Naive thymus-derived CD4-positive, alpha-beta T cell (primary cell): ENCODE measurements at regions not wholly inside any gene's neighbourhood (a gene's known extent, or its start where the extent isn't known, plus 50 kb on each side); places are given as distances from the start of the nearest gene placed in this dataset.

ENCODE experiments used
- ATAC-seq: fragments of 150-1000 bp; cut with Tn5 transposase; 2 replicates; pipeline ENCODE4 v1.10.0; 2021; ENCODE audit warnings: mild to moderate bottlenecking, moderate library complexity
- CTCF ChIA-PET: fragments of 350-600 bp; sonication (Branson Sonifier 250); formaldehyde crosslinking; loops from one replicate; lab custom pipeline; 2021; ENCODE audit warnings: antibody characterized with exemption; lab: Charles Lee
- POLR2A ChIA-PET: fragments of 350-600 bp; sonication (Branson Sonifier 250); formaldehyde crosslinking; loops from one replicate; lab custom pipeline; 2021; ENCODE audit warnings: antibody characterized with exemption, inconsistent platforms; lab: Charles Lee
- DNase-seq, 9 donors: peaks; one replicate each; pipeline versions ENCODE4 v3.0.0 to v3.0.0-alpha.2; 2020 to 2022; ENCODE audit warnings: mixed read lengths in 1 of 9
- H3K27ac ChIP-seq: one replicate; pipeline ENCODE4 v1.7.0; 2013; ENCODE audit warnings: mild to moderate bottlenecking, low read depth, low read length, moderate library complexity
- H3K27me3 ChIP-seq, 2 donors: one replicate each; pipeline ENCODE4 v1.7.0; 2013; ENCODE audit warnings: low read length in 2 of 2, mild to moderate bottlenecking in 2 of 2, moderate library complexity in 2 of 2; ENCODE audit not compliant: control insufficient read depth in 2 of 2, insufficient read depth in 2 of 2
- H3K36me3 ChIP-seq, 3 experiments: 1 replicate in 2 of 3; 2 replicates in 1 of 3; pipeline ENCODE4 v1.7.0; 2013; ENCODE audit warnings: low read length in 3 of 3, mild to moderate bottlenecking in 3 of 3, moderate library complexity in 1 of 3; ENCODE audit not compliant: insufficient read depth in 3 of 3, control insufficient read depth in 2 of 3
- H3K4me1 ChIP-seq, 2 donors: one replicate each; pipeline ENCODE4 v1.7.0; 2013; ENCODE audit warnings: low read length in 2 of 2, mild to moderate bottlenecking in 2 of 2, moderate library complexity in 1 of 2; ENCODE audit not compliant: control insufficient read depth in 2 of 2, insufficient read depth in 2 of 2
- H3K4me3 ChIP-seq: 2 replicates; pipeline ENCODE4 v1.7.0; 2013; ENCODE audit warnings: mild to moderate bottlenecking, low read length
- H3K9me3 ChIP-seq, 3 experiments: 1 replicate in 2 of 3; 2 replicates in 1 of 3; pipeline ENCODE4 v1.7.0; 2013; ENCODE audit warnings: low read length in 3 of 3; ENCODE audit not compliant: control insufficient read depth in 2 of 3
- H3K27ac Mint-ChIP-seq, 9 donors: one replicate each; pipeline ENCODE4 v1.8.0; 2020 to 2022; ENCODE audit warnings: mixed read lengths in 9 of 9, mild to moderate bottlenecking in 8 of 9, moderate library complexity in 5 of 9, inconsistent platforms in 2 of 9
- H3K27me3 Mint-ChIP-seq, 5 donors: one replicate each; pipeline ENCODE4 v1.8.0; 2021 to 2022; ENCODE audit warnings: mixed read lengths in 5 of 5, mild to moderate bottlenecking in 1 of 5
- H3K36me3 Mint-ChIP-seq, 5 donors: one replicate each; pipeline ENCODE4 v1.8.0; 2020 to 2022; ENCODE audit warnings: mixed read lengths in 5 of 5, mild to moderate bottlenecking in 3 of 5, inconsistent platforms in 1 of 5
- H3K4me1 Mint-ChIP-seq, 7 donors: one replicate each; pipeline ENCODE4 v1.8.0; 2020 to 2022; ENCODE audit warnings: mixed read lengths in 7 of 7, mild to moderate bottlenecking in 3 of 7, inconsistent platforms in 1 of 7
- H3K4me3 Mint-ChIP-seq, 10 donors: one replicate each; pipeline ENCODE4 v1.8.0; 2020 to 2022; ENCODE audit warnings: mild to moderate bottlenecking in 10 of 10, mixed read lengths in 10 of 10, moderate library complexity in 6 of 10, inconsistent platforms in 2 of 10
- H3K9me3 Mint-ChIP-seq, 11 donors: one replicate each; pipeline ENCODE4 v1.8.0; 2020 to 2022; ENCODE audit warnings: mixed read lengths in 11 of 11, mild to moderate bottlenecking in 4 of 11, inconsistent platforms in 1 of 11, moderate library complexity in 1 of 11
- intact Hi-C, 2 donors: fragments of 100-400 bp; cut with micrococcal nuclease; formaldehyde crosslinking; loops; one replicate each; pipeline ENCODE4 v1.15.1; 2023

GRCh38 chr6:122248001-122248669 lies 151.3 kb upstream of the HSF2 start:
- Histone ChIP-seq H3K4me1 (no peaks in the 10 kb centered on the region), H3K4me3 (no peak overlapping the region), H3K27ac (no peak overlapping the region), H3K36me3 (no peaks in the 10 kb centered on the region), H3K9me3 (peaks cover 0 to 17% (median 2%) of the 10 kb centered on the region in 3 experiments), H3K27me3 (no peaks in the 10 kb centered on the region)
- Mint-ChIP-seq H3K36me3 (peaks cover 0 to 6% (median 0%) of the 10 kb centered on the region in 5 donors), H3K4me1 (no peaks in the 10 kb centered on the region), H3K27me3 (no peaks in the 10 kb centered on the region), H3K27ac (no peak overlapping the region), H3K4me3 (no peak overlapping the region), H3K9me3 (peaks cover 0 to 31% (median 13%) of the 10 kb centered on the region in 11 donors)
- ATAC-seq: no peak
- intact Hi-C loops: no loop called here
- ChIA-PET CTCF (interaction anchor here (0.6 kb wide), 1 partner anchor 37 kb away, joined by 5 read pairs; no protein-coding TSS in a partner anchor), POLR2A (no interaction called here)
- no peak for DNase-seq

GRCh38 chr6:122248844-122249243 lies 150.6 kb upstream of the HSF2 start:
- Mint-ChIP-seq H3K36me3 (no peaks in the 10 kb centered on the region), H3K27ac (no peak overlapping the region), H3K9me3 (peaks cover 0 to 24% (median 6%) of the 10 kb centered on the region in 11 donors), H3K27me3 (no peaks in the 10 kb centered on the region), H3K4me1 (no peaks in the 10 kb centered on the region), H3K4me3 (no peak overlapping the region)
- POLR2A ChIA-PET: no interaction called here
- no peak for DNase-seq
- intact Hi-C loops: no loop called here
- no peaks in the 10 kb centered on the region for H3K36me3 ChIP-seq
- H3K9me3 ChIP-seq: peaks cover 0 to 14% (median 0%) of the 10 kb centered on the region in 3 experiments
- no peak for ATAC-seq
- CTCF ChIA-PET: no interaction called here
- H3K4me3 ChIP-seq: no peak overlapping the region
- H3K4me1 ChIP-seq: no peaks in the 10 kb centered on the region
- H3K27me3 ChIP-seq: no peaks in the 10 kb centered on the region
- no peak overlapping the region for H3K27ac ChIP-seq

GRCh38 chr6:122258839-122259238 lies 140.6 kb upstream of the HSF2 start:
- Mint-ChIP-seq H3K36me3 (peaks cover 0 to 4% (median 0%) of the 10 kb centered on the region in 5 donors), H3K4me1 (no peaks in the 10 kb centered on the region), H3K4me3 (no peak overlapping the region), H3K27ac (no peak overlapping the region), H3K9me3 (peaks cover 0 to 3% (median 0%) of the 10 kb centered on the region in 11 donors), H3K27me3 (peaks cover 0 to 16% (median 3%) of the 10 kb centered on the region in 5 donors)
- ATAC-seq (no peak), DNase-seq (no peak)
- no peaks in the 10 kb centered on the region for H3K27me3 ChIP-seq
- H3K4me3 ChIP-seq: no peak overlapping the region
- intact Hi-C loops: no loop called here
- H3K36me3 ChIP-seq: no peaks in the 10 kb centered on the region
- CTCF ChIA-PET: no interaction called here
- no peaks in the 10 kb centered on the region for H3K4me1 ChIP-seq
- H3K27ac ChIP-seq: no peak overlapping the region
- POLR2A ChIA-PET: no interaction called here
- H3K9me3 ChIP-seq: no peaks in the 10 kb centered on the region

GRCh38 chr6:122264557-122264956 lies 134.9 kb upstream of the HSF2 start:
- no peak overlapping the region for H3K27ac ChIP-seq
- H3K27me3 ChIP-seq: no peaks in the 10 kb centered on the region
- no peaks in the 10 kb centered on the region for H3K4me1 ChIP-seq
- no peaks in the 10 kb centered on the region for H3K9me3 ChIP-seq
- Mint-ChIP-seq H3K27me3 (peaks cover 0 to 16% (median 0%) of the 10 kb centered on the region in 5 donors), H3K4me3 (no peak overlapping the region), H3K36me3 (peaks cover 0 to 4% (median 0%) of the 10 kb centered on the region in 5 donors), H3K4me1 (peaks cover 0 to 1% (median 0%) of the 10 kb centered on the region in 7 donors), H3K9me3 (peaks cover 0 to 12% (median 5%) of the 10 kb centered on the region in 11 donors), H3K27ac (no peak overlapping the region)
- CTCF ChIA-PET: no interaction called here
- DNase-seq (no peak), ATAC-seq (no peak)
- intact Hi-C loops: no loop called here
- no peaks in the 10 kb centered on the region for H3K36me3 ChIP-seq
- H3K4me3 ChIP-seq: no peak overlapping the region
- POLR2A ChIA-PET: no interaction called here

GRCh38 chr6:122265755-122266154 lies 133.7 kb upstream of the HSF2 start:
- Mint-ChIP-seq H3K36me3 (peaks cover 0 to 4% (median 0%) of the 10 kb centered on the region in 5 donors), H3K9me3 (peaks cover 0 to 12% (median 5%) of the 10 kb centered on the region in 11 donors), H3K27ac (no peak overlapping the region), H3K4me3 (no peak overlapping the region), H3K27me3 (peaks cover 0 to 8% (median 0%) of the 10 kb centered on the region in 5 donors), H3K4me1 (peaks cover 0 to 1% (median 0%) of the 10 kb centered on the region in 7 donors)
- DNase-seq: no peak
- H3K27ac ChIP-seq: no peak overlapping the region
- CTCF ChIA-PET: no interaction called here
- no peaks in the 10 kb centered on the region for H3K27me3 ChIP-seq
- H3K4me3 ChIP-seq: no peak overlapping the region
- POLR2A ChIA-PET: no interaction called here
- no peaks in the 10 kb centered on the region for H3K4me1 ChIP-seq
- no peaks in the 10 kb centered on the region for H3K9me3 ChIP-seq
- no peaks in the 10 kb centered on the region for H3K36me3 ChIP-seq
- no peak for ATAC-seq
- intact Hi-C loops: no loop called here

- no peak overlapping the region for H3K4me3 Mint-ChIP-seq
- intact Hi-C loops: no loop called here
- POLR2A ChIA-PET: no interaction called here
- Histone ChIP-seq H3K4me1 (no peaks in the 10 kb centered on the region), H3K4me3 (no peak overlapping the region), H3K27ac (no peak overlapping the region), H3K36me3 (no peaks in the 10 kb centered on the region), H3K27me3 (no peaks in the 10 kb centered on the region), H3K9me3 (no peaks in the 10 kb centered on the region)
- peaks cover 0 to 12% (median 5%) of the 10 kb centered on the region in 11 donors for H3K9me3 Mint-ChIP-seq
- CTCF ChIA-PET: no interaction called here
- DNase-seq (no peak), ATAC-seq (no peak)
- no peak overlapping the region for H3K27ac Mint-ChIP-seq
- no peaks in the 10 kb centered on the region for H3K36me3 Mint-ChIP-seq
- peaks cover 0 to 1% (median 0%) of the 10 kb centered on the region in 7 donors for H3K4me1 Mint-ChIP-seq
- no peaks in the 10 kb centered on the region for H3K27me3 Mint-ChIP-seq
Measured at GRCh38 chr6:122268394-122268793, 131.1 kb upstream of the HSF2 start.

GRCh38 chr6:122276637-122277036 lies 122.8 kb upstream of the HSF2 start:
- intact Hi-C loops: no loop called here
- no peak for DNase-seq
- no peaks in the 10 kb centered on the region for H3K9me3 ChIP-seq
- ChIA-PET POLR2A (no interaction called here), CTCF (no interaction called here)
- Mint-ChIP-seq H3K9me3 (no peaks in the 10 kb centered on the region), H3K4me1 (no peaks in the 10 kb centered on the region), H3K27ac (no peak overlapping the region), H3K36me3 (no peaks in the 10 kb centered on the region), H3K27me3 (peaks cover 0 to 8% (median 0%) of the 10 kb centered on the region in 5 donors), H3K4me3 (no peak overlapping the region)
- no peak overlapping the region for H3K27ac ChIP-seq
- no peaks in the 10 kb centered on the region for H3K4me1 ChIP-seq
- H3K4me3 ChIP-seq: no peak overlapping the region
- no peaks in the 10 kb centered on the region for H3K36me3 ChIP-seq
- H3K27me3 ChIP-seq: no peaks in the 10 kb centered on the region
- ATAC-seq: no peak
